Neural progenitor cell (in vitro differentiated cells): ENCODE measurements at regions not wholly inside any gene's neighbourhood (a gene's known extent, or its start where the extent isn't known, plus 50 kb on each side); places are given as distances from the start of the nearest gene placed in this dataset.

Experiments
- DNase-seq: peaks from one replicate; pipeline ENCODE4 v3.0.0-alpha.2; 2016; ENCODE audit warnings: low spot score
- H2AFZ ChIP-seq: fragments of 200-600 bp; sonication (generic); replicated peaks from 2 replicates; pipeline ENCODE4 v1.6.1; 2016; ENCODE audit warnings: antibody characterized with exemption
- H3F3A ChIP-seq: fragments of 200-600 bp; sonication (generic); 2 replicates; pipeline ENCODE4 v1.6.1; 2016; ENCODE audit warnings: antibody characterized with exemption, low read depth
- H3K27ac ChIP-seq: fragments of 200-600 bp; sonication (generic); 2 replicates; pipeline ENCODE4 v1.5.1; 2016; ENCODE audit warnings: mild to moderate bottlenecking
- H3K27me3 ChIP-seq: fragments of 200-600 bp; sonication (generic); 2 replicates; pipeline ENCODE4 v1.6.1; 2016; ENCODE audit warnings: mild to moderate bottlenecking, moderate library complexity
- H3K36me3 ChIP-seq: fragments of 200-600 bp; sonication (generic); 2 replicates; pipeline ENCODE4 v1.5.1; 2016
- H3K4me1 ChIP-seq: fragments of 200-600 bp; sonication (generic); 2 replicates; pipeline ENCODE4 v1.6.1; 2016; ENCODE audit warnings: mixed run types
- H3K4me2 ChIP-seq: fragments of 200-600 bp; sonication (generic); 2 replicates; pipeline ENCODE4 v1.6.1; 2016
- H3K4me3 ChIP-seq: fragments of 200-600 bp; sonication (generic); 2 replicates; pipeline ENCODE4 v1.5.1; 2016
- H3K79me2 ChIP-seq: fragments of 200-600 bp; sonication (generic); 2 replicates; pipeline ENCODE4 v1.6.1; 2016; ENCODE audit warnings: low read depth
- H3K9ac ChIP-seq: fragments of 200-600 bp; sonication (generic); 2 replicates; pipeline ENCODE4 v1.6.1; 2016
- H3K9me3 ChIP-seq: fragments of 200-600 bp; sonication (generic); 2 replicates; pipeline ENCODE4 v1.5.1; 2016; ENCODE audit warnings: low read depth
- H4K20me1 ChIP-seq: fragments of 200-600 bp; sonication (generic); 2 replicates; pipeline ENCODE4 v1.6.1; 2016; ENCODE audit warnings: low read depth
- H3K27ac Mint-ChIP-seq: 3 replicates; pipeline ENCODE4 v1.8.0; 2021; ENCODE audit warnings: mixed read lengths
- H3K27me3 Mint-ChIP-seq: 2 replicates; pipeline ENCODE4 v1.8.0; 2022; ENCODE audit warnings: low read depth, mild to moderate bottlenecking, inconsistent platforms, moderate library complexity, mixed read lengths; ENCODE audit not compliant: insufficient read depth
- H3K36me3 Mint-ChIP-seq: 3 replicates; pipeline ENCODE4 v1.8.0; 2021; ENCODE audit warnings: mixed read lengths
- H3K4me1 Mint-ChIP-seq: 3 replicates; pipeline ENCODE4 v1.8.0; 2021; ENCODE audit warnings: mixed read lengths
- H3K4me3 Mint-ChIP-seq: 3 replicates; pipeline ENCODE4 v1.8.0; 2021; ENCODE audit warnings: mild to moderate bottlenecking, moderate library complexity, mixed read lengths
- H3K9me3 Mint-ChIP-seq: 3 replicates; pipeline ENCODE4 v1.8.0; 2020; ENCODE audit warnings: mixed read lengths
- EZH2 ChIP-seq: fragments of 200-600 bp; sonication (generic); IDR thresholded peaks from 2 replicates; pipeline ENCODE4 v1.6.1; 2017; ENCODE audit warnings: antibody characterized with exemption, mild to moderate bottlenecking, moderate library complexity
- EZH2phosphoT487 ChIP-seq: fragments of 200-600 bp; sonication (generic); IDR thresholded peaks from 2 replicates; pipeline ENCODE4 v1.6.1; 2017; ENCODE audit warnings: antibody characterized with exemption
- TF ChIP-seq, protein P1 (sequence below): fragments of 200-600 bp; sonication (generic); IDR thresholded peaks from 2 replicates; pipeline ENCODE4 v1.5.1; 2017; ENCODE audit warnings: antibody characterized with exemption, mild to moderate bottlenecking

DNA sequence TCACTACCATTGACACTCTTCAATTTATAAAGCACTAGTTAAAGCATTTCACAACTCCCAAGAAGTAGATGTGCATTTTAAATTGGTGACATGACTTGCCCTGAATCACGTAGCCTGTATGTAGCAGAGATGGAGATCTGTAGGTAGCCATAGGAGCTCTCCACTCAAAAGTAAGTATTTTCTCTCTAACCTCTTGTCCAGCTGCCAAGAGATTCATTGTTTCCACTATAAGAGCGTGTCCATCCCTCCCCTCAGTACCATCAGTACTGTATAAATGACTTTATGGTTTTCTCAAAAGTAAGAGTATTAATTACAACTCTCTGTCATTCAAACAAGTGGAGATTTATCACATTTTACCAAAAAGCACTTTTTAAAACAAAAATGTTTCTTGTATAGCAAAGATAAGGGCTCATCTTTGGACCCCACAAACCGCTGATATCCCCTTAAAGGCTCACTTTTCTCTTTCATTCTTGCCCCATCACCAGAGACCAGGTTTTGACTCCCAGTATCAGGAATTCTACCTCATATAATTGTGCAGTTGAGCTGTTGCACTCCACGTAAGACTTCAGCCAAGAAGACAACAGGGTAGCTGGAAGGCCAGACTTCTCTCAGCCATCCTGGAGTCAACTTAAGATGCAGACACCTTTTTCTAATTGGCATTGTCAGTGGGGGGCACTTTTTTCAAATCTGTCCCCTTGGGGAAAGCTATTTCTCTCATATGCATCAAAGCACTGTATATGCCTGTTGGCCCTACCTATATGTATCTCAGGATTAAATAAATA, 78.0 kb upstream of the GALNT5 start:
- no peak overlapping the region for H3K4me2 ChIP-seq
- no peak overlapping the region for H3K4me3 ChIP-seq
- no peaks in the 10 kb centered on the region for H4K20me1 ChIP-seq
- no peaks in the 10 kb centered on the region for H3K79me2 ChIP-seq
- H3K27me3 ChIP-seq: no peaks in the 10 kb centered on the region
- no peaks in the 10 kb centered on the region for H3K36me3 ChIP-seq
- no peaks in the 10 kb centered on the region for H3K36me3 Mint-ChIP-seq
- no peak for DNase-seq
- no peak overlapping the region for H3K27ac ChIP-seq
- H3K9me3 Mint-ChIP-seq: peaks cover 6% of the 10 kb centered on the region
- H3K4me1 ChIP-seq: no peaks in the 10 kb centered on the region
- H3K4me1 Mint-ChIP-seq: no peaks in the 10 kb centered on the region
- H3K4me3 Mint-ChIP-seq: no peak overlapping the region
- H3K27ac Mint-ChIP-seq: no peak overlapping the region
- peaks cover 6% of the 10 kb centered on the region for H3K27me3 Mint-ChIP-seq
- H3K9ac ChIP-seq: no peak overlapping the region
- no peak for TF ChIP-seq EZH2
- TF ChIP-seq EZH2phosphoT487: no peak
- TF ChIP-seq, protein P1, sequence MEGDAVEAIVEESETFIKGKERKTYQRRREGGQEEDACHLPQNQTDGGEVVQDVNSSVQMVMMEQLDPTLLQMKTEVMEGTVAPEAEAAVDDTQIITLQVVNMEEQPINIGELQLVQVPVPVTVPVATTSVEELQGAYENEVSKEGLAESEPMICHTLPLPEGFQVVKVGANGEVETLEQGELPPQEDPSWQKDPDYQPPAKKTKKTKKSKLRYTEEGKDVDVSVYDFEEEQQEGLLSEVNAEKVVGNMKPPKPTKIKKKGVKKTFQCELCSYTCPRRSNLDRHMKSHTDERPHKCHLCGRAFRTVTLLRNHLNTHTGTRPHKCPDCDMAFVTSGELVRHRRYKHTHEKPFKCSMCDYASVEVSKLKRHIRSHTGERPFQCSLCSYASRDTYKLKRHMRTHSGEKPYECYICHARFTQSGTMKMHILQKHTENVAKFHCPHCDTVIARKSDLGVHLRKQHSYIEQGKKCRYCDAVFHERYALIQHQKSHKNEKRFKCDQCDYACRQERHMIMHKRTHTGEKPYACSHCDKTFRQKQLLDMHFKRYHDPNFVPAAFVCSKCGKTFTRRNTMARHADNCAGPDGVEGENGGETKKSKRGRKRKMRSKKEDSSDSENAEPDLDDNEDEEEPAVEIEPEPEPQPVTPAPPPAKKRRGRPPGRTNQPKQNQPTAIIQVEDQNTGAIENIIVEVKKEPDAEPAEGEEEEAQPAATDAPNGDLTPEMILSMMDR: no peak
- H2AFZ ChIP-seq: no peak overlapping the region
- H3K9me3 ChIP-seq: no peaks in the 10 kb centered on the region
- H3F3A ChIP-seq: no peaks in the 10 kb centered on the region

DNA sequence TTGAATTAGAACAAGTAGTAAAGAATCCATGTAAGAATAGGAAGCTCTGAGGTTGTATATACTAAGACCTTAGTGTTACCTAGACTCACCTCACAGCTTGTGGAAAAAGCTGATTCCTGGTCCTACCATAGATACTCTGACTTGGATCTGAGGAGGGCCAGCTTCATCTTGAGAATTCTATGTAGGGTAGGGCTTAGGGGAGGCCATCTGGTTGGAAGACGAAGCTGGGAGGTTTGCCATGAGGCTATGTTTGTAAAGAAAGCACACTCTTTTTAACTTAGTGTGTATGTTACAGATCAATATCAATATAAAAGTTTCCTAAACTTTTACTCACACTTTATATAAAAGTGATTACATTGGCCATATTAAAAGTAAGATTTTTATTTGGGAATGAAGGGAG, 77.1 kb upstream of the GALNT5 start:
- Mint-ChIP-seq H3K4me3 (no peak overlapping the region), H3K27ac (no peak overlapping the region), H3K9me3 (peaks cover 6% of the 10 kb centered on the region), H3K27me3 (peaks cover 6% of the 10 kb centered on the region), H3K36me3 (no peaks in the 10 kb centered on the region), H3K4me1 (no peaks in the 10 kb centered on the region)
- Histone ChIP-seq H2AFZ (no peak overlapping the region), H3K4me1 (no peaks in the 10 kb centered on the region), H3K4me3 (no peak overlapping the region), H3K79me2 (no peaks in the 10 kb centered on the region), H3K9ac (no peak overlapping the region), H3F3A (no peaks in the 10 kb centered on the region), H3K4me2 (no peak overlapping the region), H3K27ac (no peak overlapping the region), H3K9me3 (no peaks in the 10 kb centered on the region), H3K27me3 (no peaks in the 10 kb centered on the region), H3K36me3 (no peaks in the 10 kb centered on the region), H4K20me1 (no peaks in the 10 kb centered on the region)
- DNase-seq: no peak
- TF ChIP-seq EZH2phosphoT487: no peak
- TF ChIP-seq, protein P1: no peak
- no peak for TF ChIP-seq EZH2

DNA sequence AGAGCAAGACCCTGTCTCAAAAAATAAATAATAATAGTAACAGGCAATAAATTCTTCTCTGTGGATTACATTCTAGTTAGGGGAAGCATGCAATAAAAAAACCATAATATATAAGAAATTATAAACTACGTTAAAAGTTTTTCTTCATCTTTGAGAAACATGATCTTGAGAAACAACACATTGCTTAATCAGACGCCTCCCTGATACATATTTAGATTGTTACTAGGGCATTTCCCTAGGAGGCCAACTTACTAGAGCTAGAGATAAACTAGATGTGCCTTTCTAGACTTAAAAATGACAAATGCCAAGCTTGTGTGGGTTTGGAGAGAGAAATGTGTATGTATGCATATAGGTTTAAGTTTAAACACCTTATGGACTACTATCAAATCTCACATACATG, 76.3 kb upstream of the GALNT5 start:
- Histone ChIP-seq H3K9me3 (no peaks in the 10 kb centered on the region), H3K36me3 (no peaks in the 10 kb centered on the region), H4K20me1 (no peaks in the 10 kb centered on the region), H3K27ac (no peak overlapping the region), H3K9ac (no peak overlapping the region), H2AFZ (no peak overlapping the region), H3K4me3 (no peak overlapping the region), H3K4me2 (no peak overlapping the region), H3K79me2 (no peaks in the 10 kb centered on the region), H3F3A (no peaks in the 10 kb centered on the region), H3K27me3 (no peaks in the 10 kb centered on the region), H3K4me1 (no peaks in the 10 kb centered on the region)
- no peak for DNase-seq
- no peaks in the 10 kb centered on the region for H3K4me1 Mint-ChIP-seq
- peaks cover 4% of the 10 kb centered on the region for H3K27me3 Mint-ChIP-seq
- H3K4me3 Mint-ChIP-seq: no peak overlapping the region
- H3K36me3 Mint-ChIP-seq: no peaks in the 10 kb centered on the region
- no peak for TF ChIP-seq EZH2phosphoT487
- no peak for TF ChIP-seq EZH2
- TF ChIP-seq, protein P1: no peak
- H3K9me3 Mint-ChIP-seq: peaks cover 2% of the 10 kb centered on the region
- no peak overlapping the region for H3K27ac Mint-ChIP-seq
